Parathyroid adenoma (tissue), 2 donors: ENCODE measurements at regions not wholly inside any gene's neighbourhood (a gene's known extent, or its start where the extent isn't known, plus 50 kb on each side); places are given as distances from the start of the nearest gene placed in this dataset.
"Not testable (repeated sequence)": the region's sequence is repeated elsewhere in the genome, so short reads cannot be mapped to it uniquely, and the experiment has no call there.

Experiments used
- H2AFZ ChIP-seq: fragments of 300-600 bp; sonication (generic); one replicate; pipeline ENCODE4 v1.7.0; 2017; ENCODE audit warnings: antibody characterized with exemption, mild to moderate bottlenecking
- H3K27ac ChIP-seq: fragments of 300-600 bp; sonication (generic); one replicate; pipeline ENCODE4 v1.7.0; 2017
- H3K27me3 ChIP-seq: fragments of 300-600 bp; sonication (generic); one replicate; pipeline ENCODE4 v1.7.0; 2017; ENCODE audit warnings: low read length; ENCODE audit not compliant: control insufficient read depth, insufficient read depth
- H3K36me3 ChIP-seq: fragments of 300-600 bp; sonication (generic); one replicate; pipeline ENCODE4 v1.7.0; 2017; ENCODE audit warnings: low read length; ENCODE audit not compliant: control insufficient read depth, insufficient read depth
- H3K4me1 ChIP-seq: fragments of 300-600 bp; sonication (generic); one replicate; pipeline ENCODE4 v1.7.0; 2017; ENCODE audit warnings: control low read depth
- H3K4me2 ChIP-seq: fragments of 300-600 bp; sonication (generic); one replicate; pipeline ENCODE4 v1.7.0; 2017; ENCODE audit warnings: low read length
- H3K4me3 ChIP-seq: fragments of 300-600 bp; sonication (generic); one replicate; pipeline ENCODE4 v1.7.0; 2017; ENCODE audit warnings: low read depth, low read length
- H3K79me2 ChIP-seq: fragments of 300-600 bp; sonication (generic); one replicate; pipeline ENCODE4 v1.7.0; 2017; ENCODE audit warnings: control low read depth
- H3K9ac ChIP-seq: fragments of 300-600 bp; sonication (generic); one replicate; pipeline ENCODE4 v1.7.0; 2017; ENCODE audit warnings: mild to moderate bottlenecking
- H3K9me3 ChIP-seq: fragments of 300-600 bp; sonication (generic); one replicate; pipeline ENCODE4 v1.7.0; 2017; ENCODE audit warnings: low read length; ENCODE audit not compliant: control insufficient read depth
- TF ChIP-seq, protein P1 (sequence below): fragments of 300-600 bp; sonication (generic); IDR thresholded peaks from one replicate; pipeline ENCODE4 v1.7.0; 2017; ENCODE audit warnings: antibody characterized with exemption, mild to moderate bottlenecking
- donor health status: primary hyperparathyroidism.

DNA sequence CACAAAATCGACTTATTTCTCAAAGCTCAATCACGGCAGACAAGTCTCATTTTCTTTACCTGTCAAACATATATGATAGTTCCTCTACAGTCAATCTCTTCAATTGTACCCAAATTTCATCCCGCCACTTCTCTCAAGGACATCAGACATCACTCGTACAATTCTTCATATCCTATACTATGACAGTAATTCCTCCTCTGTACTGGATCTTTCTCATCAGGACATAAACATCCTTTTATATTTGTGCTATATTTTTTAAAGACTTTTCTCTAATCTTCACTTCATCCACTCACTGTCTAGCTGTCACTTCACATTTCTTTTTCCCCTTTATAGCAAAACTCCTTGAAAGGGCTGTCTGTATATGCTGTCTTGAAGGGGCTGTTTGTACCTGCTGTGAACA, 419.1 kb upstream of the NR5A2 start:
- Histone ChIP-seq H3K27ac (no peak overlapping the region), H3K9me3 (no peaks in the 10 kb centered on the region), H3K9ac (no peak overlapping the region), H3K79me2 (no peaks in the 10 kb centered on the region), H3K4me1 (no peaks in the 10 kb centered on the region), H3K4me2 (no peak overlapping the region), H3K4me3 (no peak overlapping the region), H3K27me3 (no peaks in the 10 kb centered on the region), H2AFZ (no peak overlapping the region), H3K36me3 (no peaks in the 10 kb centered on the region)
- TF ChIP-seq, protein P1, sequence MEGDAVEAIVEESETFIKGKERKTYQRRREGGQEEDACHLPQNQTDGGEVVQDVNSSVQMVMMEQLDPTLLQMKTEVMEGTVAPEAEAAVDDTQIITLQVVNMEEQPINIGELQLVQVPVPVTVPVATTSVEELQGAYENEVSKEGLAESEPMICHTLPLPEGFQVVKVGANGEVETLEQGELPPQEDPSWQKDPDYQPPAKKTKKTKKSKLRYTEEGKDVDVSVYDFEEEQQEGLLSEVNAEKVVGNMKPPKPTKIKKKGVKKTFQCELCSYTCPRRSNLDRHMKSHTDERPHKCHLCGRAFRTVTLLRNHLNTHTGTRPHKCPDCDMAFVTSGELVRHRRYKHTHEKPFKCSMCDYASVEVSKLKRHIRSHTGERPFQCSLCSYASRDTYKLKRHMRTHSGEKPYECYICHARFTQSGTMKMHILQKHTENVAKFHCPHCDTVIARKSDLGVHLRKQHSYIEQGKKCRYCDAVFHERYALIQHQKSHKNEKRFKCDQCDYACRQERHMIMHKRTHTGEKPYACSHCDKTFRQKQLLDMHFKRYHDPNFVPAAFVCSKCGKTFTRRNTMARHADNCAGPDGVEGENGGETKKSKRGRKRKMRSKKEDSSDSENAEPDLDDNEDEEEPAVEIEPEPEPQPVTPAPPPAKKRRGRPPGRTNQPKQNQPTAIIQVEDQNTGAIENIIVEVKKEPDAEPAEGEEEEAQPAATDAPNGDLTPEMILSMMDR = no peak

DNA sequence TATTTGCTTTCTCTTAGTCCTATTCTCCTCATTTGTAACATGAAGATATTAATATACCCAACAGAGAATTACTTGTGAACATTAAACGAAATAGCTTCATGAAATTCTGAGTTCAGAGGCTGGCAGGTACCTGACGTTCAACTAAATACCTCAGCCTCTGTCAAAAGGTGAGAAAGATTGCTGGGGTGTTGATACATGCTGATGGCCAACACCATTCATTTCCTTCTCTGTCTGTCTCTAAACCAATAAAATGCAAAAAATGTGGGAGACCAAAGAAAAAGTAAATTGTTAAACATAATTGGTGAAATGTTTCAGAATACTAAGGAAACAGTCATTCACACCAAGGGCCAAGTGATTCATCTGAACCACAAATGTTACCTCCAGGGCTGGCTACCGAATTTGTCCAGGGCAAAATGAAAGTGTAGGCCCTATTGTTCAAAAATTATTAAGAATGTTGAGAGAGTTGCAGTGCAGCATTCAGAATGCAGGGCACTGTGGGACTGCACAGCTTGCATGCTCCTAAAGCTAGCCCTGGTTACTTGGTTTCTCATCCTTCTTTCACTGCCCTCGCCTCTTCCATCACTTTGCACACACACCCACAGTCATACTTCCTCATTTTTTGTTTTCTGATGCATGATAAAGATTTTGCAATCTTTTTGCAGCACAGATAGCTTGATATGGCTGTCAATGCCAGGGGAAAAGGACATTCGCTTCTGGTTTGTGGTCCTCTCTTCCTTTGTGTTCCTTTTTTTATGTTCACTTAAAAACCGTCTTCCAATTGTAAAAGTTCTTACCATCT, 414.3 kb upstream of the NR5A2 start:
- Histone ChIP-seq H3K27me3 (no peaks in the 10 kb centered on the region), H3K27ac (no peak overlapping the region), H3K36me3 (no peaks in the 10 kb centered on the region), H3K9ac (no peak overlapping the region), H3K4me1 (no peaks in the 10 kb centered on the region), H2AFZ (no peak overlapping the region), H3K4me2 (no peak overlapping the region), H3K4me3 (no peak overlapping the region), H3K79me2 (no peaks in the 10 kb centered on the region), H3K9me3 (no peaks in the 10 kb centered on the region)
- TF ChIP-seq, protein P1 = no peak

DNA sequence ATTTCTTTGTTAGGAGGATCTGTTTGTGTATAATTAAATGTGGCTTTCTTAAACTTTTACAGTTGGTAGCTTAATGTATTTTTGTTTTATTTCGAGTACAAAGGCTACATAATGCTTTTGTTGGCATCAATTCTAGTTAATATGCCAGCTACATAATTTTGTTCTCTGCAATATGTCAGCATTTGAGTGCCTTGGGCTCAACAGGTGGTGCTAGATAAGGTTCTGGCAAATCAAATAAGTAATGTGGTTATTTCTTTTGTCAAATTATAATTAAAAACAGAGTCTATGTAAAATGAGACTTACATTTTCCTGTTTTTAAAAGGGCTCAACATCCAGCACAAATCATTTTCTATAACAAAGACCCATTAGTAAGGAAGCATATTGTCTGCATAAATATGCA, 410.6 kb upstream of the NR5A2 start:
- Histone ChIP-seq H3K4me2 (no peak overlapping the region), H3K9me3 (no peaks in the 10 kb centered on the region), H3K36me3 (no peaks in the 10 kb centered on the region), H3K27me3 (no peaks in the 10 kb centered on the region), H3K79me2 (no peaks in the 10 kb centered on the region), H3K4me1 (no peaks in the 10 kb centered on the region), H3K9ac (no peak overlapping the region), H3K4me3 (no peak overlapping the region), H3K27ac (no peak overlapping the region), H2AFZ (no peak overlapping the region)
- TF ChIP-seq, protein P1 = no peak

DNA sequence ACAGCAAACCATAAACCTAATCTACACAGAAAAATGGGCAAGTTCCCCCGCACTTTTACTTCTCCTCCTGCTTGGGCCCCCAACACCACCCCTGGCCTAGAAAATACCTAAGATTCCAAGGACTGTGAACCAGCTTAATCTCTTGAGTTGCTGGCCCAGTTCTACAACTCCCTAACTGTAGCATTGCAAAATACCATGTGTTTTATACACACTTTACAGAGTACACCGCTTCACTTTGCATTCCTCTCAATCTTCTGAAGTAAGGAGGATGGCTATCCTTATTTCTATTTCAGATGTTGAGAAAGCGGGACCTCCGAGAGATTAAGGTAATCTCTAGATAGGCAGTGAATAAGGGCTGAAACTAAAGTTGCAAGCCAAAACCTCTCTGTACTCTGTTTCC, 408.3 kb upstream of the NR5A2 start:
- no peaks in the 10 kb centered on the region for H3K79me2 ChIP-seq
- no peak overlapping the region for H3K4me2 ChIP-seq
- TF ChIP-seq, protein P1 = no peak
- H3K4me3 ChIP-seq = no peak overlapping the region
- no peaks in the 10 kb centered on the region for H3K9me3 ChIP-seq
- no peaks in the 10 kb centered on the region for H3K4me1 ChIP-seq
- no peaks in the 10 kb centered on the region for H3K27me3 ChIP-seq
- no peak overlapping the region for H2AFZ ChIP-seq
- H3K36me3 ChIP-seq = no peaks in the 10 kb centered on the region
- no peak overlapping the region for H3K27ac ChIP-seq
- no peak overlapping the region for H3K9ac ChIP-seq

DNA sequence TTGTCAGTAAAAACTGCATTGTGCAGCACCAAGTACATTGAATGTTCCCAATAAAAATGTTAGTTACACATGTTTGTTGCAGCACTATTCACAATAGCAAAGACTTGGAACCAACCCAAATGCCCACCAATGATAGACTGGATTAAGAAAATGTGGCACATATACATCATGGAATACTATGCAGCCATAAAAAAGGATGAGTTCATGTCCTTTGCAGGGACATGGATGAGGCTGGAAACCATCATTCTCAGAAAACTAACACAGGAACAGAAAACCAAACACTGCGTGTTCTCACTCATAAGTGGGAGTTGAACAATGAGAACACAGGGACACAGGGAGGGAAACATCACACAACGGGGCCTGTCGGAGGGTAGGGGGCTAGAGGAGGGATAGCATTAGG, 401.3 kb upstream of the NR5A2 start:
- H3K4me2 ChIP-seq, H3K9me3 ChIP-seq, H3K27ac ChIP-seq, H2AFZ ChIP-seq, H3K27me3 ChIP-seq, H3K9ac ChIP-seq, H3K4me3 ChIP-seq, H3K79me2 ChIP-seq, H3K4me1 ChIP-seq, H3K36me3 ChIP-seq: not testable (repeated sequence)
